CD4-positive, alpha-beta T cell treated with Interleukin-12 subunit alpha and Interleukin-12 subunit beta, for 1 hour (primary cell): ENCODE measurements at regions not wholly inside any gene's neighbourhood (a gene's known extent, or its start where the extent isn't known, plus 50 kb on each side); places are given as distances from the start of the nearest gene placed in this dataset.
"Not testable (repeated sequence)": the region's sequence is repeated elsewhere in the genome, so short reads cannot be mapped to it uniquely, and the experiment has no call there.

Experiments
- DNase-seq: peaks from one replicate; pipeline ENCODE4 v3.0.0-alpha.2; 2020

DNA sequence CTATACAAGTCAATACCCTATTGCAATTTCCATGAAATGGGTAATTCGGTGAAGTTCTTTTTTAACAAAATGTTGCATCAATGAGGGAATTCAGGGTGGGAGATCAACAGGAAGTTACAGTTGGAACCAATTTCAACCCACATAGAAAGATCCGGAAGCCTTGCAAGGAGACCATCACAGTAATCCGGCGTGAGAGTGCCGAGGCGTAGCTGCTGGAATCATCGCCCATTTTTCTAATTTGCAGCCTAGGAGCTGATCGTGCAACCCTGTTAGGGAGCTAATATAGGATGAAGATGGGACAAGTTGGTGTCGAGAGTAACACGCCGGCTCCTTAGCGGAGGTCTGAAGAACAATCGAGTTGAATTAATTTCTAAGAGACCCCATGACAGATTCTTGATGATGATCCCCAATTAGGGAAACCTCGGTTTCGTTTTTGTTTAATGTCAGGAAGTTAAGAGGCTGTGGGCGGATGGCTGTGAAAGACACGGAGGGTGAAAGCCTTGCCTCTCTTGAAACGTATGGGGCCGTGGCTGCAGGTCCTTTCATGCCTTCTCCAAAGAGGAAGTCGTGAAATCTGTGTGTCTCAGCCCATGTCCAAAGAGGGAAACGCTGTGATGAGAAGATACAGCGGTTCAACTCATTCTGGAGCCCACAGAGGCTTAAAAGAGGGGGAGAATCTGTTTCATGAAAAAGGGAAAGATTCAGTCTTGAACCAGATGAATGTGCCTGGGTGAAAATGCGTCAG, 51.2 kb upstream of the CARD11 start:
- peak; percentile 65 for DNase-seq

DNA sequence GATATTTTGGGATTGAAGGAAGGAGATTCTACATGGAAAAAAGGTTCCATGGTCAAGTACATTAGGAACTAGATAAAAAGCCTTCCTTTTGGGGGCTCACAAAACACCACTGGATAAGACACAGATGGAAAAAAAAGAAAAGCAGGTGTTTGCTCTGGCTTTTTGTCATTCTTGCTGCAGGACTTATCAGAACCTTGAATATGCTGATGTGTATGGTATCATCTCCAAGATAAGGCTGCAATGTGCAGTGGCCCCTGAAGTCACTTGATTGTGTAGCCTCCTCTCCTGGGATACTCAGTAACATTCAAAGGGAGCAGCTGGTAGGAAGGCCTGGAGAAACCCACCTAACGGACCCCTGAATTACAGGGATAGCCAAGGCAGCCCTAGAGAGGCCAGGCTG, 54.1 kb upstream of the CARD11 start:
- no peak for DNase-seq

DNA sequence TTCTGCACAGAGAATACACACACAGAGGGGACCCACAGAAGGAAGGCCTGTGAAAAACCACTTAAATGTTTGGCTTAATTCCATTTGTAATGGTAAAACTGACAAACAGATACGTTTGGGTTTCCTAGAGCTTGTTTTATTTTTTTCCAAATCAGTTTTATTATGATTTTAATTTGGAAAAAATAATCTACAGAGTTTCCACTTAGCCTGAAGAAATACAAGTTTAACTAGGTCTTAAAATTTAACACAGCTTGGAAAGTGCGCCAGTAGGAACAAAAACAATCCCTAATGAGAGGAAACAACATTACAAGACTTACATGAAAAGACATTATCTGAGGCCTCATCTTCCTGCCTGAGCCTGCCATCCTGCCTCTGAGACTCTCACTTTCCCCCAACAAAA, 58.5 kb upstream of the CARD11 start:
- no peak for DNase-seq

DNA sequence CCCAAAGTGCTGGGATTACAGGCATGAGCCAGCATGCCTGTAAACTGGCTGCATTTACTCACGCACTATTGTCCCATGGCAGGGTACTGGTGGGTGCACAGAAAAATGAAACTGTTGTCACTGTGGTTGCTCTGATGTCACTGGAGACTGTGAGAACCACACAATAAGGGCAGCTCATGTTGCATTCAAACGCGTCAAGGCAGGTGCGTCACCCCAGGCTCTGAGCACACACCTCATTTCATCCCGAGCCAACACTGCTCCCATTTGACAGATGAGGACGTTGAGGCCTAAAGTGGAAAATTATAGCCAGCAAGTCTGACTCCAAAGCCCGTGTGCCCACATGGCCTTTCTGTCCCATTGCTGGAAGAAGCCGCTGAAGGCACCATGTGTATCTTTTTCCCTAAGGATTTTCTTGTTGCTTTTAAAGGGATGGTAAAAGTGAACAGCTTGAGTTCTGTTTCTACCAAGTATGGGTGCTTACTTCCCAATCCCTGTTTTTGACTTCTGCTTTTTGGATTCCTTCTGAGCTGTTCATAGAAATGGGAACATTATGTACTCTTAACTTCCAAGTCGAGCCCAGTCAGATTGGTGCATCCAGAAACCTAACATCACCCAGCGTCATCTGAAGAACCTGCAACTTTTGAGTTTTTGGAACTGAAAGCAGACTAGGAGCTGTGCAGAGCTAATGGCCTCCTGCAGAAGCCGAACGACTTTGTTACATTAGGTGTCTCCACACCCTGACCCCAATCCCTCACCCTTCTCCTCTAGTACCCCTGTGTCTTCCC, 60.1 kb upstream of the CARD11 start:
- no peak for DNase-seq

DNA sequence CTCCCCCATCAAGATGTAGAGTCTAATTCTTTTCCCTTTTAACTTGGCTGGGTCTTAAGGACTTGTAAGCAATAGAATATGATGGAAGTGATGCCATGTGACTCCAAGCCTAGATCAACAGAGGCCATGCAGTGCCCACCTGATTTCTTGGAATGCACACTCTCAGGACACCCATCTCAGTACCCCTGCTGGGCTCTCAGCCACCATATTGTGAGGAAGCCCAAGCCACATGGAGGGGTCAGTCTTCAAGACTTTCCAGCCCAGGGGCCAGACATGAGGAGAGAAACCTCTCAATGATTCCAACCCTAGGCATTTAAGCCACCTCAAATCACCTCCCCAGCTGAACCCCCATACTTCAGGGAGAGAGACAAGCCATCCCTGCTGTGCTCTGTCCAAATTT, 62.2 kb upstream of the CARD11 start:
- DNase-seq, result no peak

DNA sequence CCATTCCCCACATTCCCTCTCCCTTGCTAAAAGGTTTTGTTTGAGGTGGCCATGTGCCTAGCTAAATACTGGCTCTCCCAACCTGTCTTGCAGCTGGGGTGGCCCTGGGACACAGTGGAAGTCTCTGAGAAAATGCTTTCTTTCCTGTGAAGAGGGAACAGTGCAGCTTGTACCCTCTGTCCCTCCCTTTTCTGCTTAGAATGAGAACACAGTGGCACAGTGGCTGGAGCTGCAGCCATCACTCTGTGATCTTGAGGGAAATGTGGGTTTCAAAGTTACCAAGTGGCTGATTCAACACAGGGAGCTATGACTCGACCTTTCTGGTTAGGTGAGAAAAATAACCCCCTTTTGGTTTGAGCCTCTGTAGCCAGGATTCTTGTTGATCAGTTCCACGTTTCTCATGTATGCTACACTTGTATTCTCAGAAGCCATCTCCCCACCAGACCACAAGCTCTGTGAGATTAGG, 62.7 kb upstream of the CARD11 start:
- no peak for DNase-seq

DNA sequence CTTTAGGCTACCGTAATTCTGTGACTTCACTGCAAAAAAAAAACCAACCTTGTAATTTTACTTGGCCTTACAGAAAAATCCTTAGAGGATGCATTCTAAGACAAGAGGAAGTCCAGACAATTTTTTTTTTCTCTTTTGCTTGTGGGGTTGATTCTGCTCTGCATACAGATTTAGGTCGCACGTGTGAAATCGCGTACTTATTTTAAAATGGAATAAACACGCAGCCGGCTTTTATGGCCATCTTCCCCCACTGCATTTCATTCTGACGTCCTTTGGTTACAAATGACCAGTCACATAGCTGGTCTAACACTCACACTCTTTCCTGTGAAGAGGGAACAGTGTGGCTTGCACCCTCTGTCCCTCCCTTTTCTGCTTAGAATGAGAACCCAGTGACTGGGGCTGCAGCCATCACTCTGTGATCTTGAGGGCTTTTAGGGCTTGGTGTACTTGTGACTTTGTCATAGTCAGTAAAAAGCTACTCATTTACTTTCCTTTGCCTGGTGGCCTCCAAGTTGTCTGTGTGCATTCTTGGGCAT, 63.6 kb upstream of the CARD11 start:
- DNase-seq, result no peak

DNA sequence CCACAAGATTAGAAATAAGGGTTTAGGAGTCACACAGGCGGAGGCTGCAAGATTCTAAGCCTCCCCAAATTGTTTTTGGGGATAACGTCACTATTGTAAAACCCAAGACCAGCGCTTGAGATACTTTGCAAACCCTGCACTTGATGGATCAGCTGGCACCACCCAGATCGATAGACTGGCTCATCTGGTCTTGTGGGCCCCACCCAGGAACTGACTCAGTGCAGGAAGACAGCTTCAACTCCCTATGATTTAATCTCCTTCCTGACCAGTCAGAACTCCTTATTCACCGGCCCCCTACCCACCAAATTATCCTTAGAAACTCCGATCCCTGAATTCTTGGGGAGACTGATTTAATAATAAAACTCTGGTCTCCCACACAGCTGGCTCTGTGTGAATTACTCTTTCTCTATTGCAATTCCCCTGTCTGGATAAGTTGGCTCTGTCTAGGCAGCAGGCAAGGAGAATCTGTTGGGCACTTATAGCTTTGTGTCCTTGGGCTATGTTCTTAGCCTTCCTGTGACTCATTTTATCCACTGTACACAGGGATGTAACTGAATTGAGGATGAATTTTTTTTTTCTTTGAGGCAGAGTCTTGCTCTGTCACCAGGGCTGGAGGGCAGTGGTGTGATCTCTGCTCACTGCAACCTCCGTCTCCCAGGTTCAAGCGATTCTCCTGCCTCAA, 64.4 kb upstream of the CARD11 start:
- no peak for DNase-seq

DNA sequence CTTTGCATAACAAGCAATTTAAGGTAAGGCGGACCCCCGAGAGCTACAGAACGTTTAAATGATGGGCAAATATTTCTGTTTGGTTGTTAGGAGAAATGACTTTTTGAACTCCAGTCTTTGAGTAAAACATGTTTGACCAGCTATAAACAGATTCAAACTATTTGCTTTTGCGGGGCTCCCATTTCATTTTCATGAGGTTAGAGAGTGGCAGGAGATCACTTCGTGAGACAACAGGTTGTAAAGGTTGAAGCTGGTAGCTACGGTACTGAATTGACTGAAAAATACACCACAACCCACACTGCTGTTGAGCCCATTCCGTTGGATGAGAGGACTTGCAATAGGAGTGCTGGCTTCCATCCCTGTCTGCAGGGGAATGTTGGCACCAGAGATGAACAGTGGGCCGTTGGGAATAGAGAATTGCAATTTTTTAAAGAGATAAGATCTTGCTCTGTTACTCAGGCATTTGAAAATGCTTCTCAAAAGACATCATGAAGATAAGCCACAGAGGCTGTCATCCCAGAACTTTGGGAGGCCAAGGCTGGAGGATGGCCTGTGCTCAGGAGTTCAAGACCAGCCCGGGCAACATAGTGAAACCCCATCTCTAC, 65.7 kb upstream of the CARD11 start:
- no peak for DNase-seq

DNA sequence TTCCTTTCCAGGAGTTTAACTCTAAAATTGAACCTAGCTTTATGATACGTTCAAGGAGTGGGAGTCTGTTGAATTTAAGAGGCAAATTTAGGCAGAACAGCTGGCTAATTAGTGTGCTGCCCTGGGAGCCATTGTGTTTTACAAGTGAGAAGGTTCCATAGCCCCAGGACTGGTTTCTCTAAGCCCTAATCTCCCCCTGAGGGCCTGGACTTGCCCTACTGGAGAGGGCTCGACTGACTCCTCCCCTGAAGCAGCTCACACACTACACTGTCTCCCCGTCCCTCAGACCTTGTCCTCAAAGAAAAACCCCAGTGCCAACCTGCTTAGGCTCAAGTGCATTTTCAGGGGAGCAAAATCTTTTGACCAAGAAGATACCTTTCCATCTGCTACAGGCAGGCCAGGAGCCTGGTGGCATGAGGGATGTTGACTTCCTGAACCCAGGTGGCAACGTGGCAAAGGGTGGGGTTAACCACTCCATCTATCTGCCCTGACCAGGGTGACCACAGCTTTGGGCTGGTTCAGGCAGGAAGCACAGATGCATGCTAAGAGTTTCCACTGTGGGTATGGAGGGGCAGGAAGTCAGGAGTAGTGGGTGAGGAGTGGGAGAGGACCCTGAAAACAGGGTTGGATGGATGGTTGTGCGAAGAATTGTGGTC, 68.9 kb upstream of the CARD11 start:
- peak; percentile 30 for DNase-seq

DNA sequence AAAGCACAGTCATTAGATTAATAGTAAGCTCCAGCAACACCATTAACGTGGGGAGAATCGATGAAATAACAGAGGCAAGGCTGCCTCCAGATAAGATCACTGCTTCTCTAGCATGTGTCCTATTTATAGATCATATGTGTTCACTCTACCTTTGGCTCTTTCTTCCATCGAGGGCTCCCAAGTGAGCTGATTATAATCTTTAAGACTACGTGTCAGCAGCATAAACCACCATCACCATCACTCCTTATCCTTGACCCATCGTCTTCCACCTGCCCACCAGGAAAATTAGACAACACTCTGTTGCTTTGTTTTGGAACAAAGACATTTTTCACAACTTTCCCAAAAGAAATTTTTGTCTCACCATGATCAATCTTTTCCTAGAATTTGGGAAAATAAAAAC, 71.2 kb upstream of the CARD11 start:
- no peak for DNase-seq

DNA sequence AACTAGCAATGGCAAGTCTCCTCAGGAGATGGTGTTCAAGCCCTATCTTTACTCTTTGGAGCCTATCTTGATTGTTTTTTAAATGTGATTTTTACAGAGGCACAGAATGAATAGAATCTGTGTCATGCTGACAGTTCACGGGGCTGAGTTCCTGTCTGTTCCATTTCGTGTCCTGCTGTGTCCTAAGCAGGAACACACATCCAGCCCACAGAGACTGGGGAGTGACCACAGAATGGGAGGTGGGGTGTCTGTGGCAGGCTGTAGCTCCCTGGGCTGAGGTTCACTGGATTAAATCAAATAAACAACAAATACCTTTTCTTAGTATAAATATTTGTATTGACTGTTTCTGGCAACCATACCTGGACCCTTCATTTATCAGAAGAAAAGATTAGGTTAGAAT, 73.4 kb upstream of the CARD11 start:
- DNase-seq, result no peak

DNA sequence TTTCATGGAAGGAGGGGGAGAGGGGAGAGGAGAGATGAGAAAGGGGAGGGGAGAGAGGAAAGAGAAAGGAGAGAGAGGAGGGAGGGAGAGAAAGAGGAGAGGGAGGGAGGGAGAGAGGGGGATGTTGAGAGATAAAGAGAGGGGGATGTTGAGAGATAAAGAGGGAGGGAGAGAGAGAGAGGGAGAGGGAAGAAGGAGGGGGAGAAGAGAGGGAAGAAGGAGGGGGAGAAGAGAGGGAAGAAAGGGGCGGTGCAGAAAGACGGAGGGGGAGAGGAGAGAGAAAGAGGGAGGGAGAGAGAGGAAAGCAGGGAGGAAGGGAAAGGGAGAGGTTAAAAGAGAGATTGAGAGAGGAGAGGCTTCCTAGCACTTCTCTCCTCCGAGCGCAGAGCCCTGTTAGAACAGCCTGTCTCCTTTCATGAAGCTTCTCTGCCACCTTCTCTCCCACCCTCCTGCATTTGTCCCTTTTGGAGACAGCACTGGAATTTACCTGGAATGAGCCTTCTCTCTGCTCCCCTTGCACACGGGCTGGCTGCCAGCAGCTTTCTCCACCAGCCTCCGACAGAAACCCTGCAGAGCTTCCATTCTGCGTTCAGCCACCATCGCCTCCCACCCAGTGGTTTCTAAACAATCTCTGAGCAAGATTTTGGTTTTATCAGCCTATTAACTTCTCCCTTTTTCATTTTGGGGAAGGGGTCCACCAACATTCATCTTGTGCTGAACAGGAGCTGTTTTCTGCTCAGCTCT, 74.0 kb upstream of the CARD11 start:
- DNase-seq, result no peak

DNA sequence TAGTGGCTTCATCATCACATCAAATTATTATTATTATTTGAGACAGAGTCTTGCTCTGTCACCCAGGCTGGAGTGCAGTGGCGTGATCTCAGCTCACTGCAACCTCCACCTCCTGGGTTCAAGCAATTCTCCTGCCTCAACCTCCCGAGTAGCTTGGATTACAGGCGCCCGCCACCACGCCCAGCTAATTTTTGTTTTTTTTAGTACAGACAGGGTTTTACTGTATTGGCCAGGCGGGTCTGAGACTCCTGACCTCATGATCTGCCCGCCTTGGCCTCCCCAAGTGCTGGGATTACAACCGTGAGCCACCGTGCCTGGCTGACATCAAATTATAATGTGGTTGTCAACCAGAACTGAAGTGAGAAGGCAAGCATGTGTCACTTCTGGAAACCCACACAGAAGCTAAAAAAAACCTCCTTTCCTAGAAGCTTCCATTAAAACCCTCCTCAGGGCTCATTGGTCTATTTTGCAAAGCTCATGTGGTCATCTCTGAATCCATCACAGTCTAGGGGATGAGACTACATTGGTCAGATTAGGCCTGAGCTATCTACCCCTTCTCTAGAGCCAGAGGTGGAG, 75.8 kb upstream of the CARD11 start:
- DNase-seq, result not testable (repeated sequence)

DNA sequence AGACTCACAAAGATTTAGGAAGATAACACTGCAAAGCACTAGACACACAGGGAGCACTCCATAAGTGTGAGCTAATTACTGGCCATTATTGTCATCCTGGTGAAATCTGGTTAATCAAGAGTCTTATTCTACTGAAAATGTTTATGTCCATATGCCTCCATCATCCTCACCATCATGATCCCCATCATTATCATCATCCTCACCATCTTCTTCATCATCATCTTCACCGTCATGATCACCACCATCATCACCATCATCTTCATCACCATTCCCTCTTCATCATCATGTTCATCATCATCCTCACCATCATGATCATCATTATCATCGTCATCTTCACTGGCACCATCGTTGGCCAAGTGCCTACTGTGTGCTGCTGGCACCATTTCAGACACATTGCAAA, 76.3 kb upstream of the CARD11 start:
- no peak for DNase-seq

DNA sequence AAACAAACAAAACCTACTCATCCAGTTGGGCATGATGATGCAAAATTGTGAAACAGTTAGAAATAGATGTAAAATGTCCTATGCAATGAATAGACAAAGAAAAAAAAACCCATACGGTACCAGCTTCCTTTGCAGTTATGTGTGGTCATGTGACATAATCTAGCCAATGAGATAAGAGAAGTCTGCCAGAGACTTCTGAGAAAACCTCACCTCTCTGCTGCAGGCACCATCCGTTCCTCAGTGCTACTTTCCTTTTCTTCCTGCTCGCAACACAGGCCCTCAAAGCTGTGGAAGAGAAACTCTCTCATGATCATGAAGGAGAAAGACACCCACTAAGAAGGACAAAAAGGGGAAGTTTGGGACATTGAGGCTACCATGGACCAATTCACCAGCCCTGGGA, 76.8 kb upstream of the CARD11 start:
- peak; percentile 63 for DNase-seq

DNA sequence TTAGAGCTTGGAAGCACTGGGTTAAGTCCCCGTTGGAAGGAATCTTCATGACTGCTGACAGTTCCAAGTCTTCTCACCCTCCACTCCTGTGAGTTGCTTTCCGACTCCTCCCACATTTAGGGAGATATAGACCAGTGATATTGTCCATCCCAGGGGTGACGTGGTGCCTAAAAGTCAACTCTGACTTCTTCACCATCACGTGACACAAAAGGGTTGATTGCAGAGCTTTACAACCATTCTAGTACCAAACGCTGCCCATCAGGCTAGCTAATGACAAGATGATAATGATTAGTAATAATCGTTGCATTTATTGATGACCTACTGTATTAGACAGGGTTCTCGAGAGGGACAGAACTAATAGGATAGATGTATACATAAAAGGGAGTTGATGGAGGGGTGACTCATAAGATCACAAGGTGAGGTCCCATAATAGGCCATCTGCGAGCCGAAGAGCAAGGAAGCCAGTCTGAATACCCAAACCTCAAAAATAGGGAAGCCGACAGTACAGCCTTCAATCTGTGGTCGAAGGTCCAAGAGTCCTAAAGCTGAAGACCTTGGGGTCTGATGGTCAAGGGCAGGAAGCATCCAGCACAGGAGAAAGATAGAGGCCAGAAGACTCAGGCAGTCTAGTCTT, 85.3 kb upstream of the CARD11 start:
- no peak for DNase-seq

DNA sequence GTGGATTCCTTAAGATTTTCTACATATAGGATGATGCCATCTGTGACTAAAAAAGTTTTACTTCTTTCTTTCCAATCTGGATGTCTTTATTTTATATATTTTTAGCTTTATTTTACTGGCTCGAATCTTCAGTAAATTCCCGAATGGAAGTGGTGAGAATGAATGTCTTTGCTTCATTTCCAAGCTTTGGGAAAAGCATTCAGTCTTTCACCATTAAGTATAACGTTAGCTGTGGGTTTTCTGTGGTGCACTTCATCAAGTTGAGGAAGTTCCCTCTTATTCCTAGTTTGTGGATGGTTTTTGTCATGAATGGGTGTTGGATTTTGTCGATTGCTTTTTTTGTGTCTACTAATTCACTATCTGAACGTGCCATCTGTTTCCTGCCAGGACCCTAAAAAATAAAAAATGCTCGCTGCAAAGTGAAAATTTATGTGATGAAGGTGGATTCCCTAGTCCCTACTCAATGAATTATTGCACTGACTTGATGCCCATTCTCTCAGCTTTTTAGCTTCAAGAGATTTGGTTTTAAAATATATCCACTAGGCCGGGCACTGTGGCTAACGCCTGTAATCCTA, 90.2 kb upstream of the CARD11 start:
- no peak for DNase-seq

DNA sequence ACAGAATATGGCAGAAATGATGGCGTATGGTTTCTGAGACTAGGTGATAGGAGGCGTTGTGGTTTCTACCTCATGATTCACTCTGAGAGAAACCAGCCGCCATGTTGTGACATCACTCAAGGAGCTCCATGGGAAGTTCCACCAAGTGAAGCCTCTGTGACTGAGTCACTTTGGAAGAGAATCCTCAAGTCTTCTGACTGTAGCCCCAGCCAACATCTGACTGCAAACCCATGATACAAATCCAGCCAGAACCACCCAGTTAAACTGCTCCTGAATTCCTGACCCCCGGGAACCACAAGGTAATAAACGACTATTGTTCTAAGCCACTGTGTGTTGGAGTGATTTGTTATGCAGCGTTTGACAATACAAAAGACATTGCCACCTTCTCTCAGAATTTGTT, 91.1 kb upstream of the CARD11 start:
- no peak for DNase-seq

DNA sequence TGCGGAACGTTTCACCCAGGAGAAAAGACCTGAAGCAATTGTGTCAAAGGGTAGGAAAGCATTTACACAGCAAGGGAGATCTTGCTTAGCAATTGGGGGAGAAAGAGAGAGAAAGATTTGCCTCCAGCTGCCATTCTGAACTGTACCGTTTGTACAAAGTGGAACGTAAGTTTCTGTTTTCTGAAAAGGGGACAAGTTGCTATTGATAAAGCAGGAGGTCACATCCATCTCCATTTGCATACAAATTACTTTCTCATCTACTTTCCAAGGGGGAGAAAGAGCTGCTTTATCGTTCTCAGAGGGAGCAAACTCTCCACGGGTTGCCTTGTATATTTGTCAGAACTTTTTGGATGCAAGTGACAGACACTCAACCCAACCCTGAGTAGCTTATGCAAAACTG, 92.0 kb upstream of the CARD11 start:
- DNase-seq, result no peak

DNA sequence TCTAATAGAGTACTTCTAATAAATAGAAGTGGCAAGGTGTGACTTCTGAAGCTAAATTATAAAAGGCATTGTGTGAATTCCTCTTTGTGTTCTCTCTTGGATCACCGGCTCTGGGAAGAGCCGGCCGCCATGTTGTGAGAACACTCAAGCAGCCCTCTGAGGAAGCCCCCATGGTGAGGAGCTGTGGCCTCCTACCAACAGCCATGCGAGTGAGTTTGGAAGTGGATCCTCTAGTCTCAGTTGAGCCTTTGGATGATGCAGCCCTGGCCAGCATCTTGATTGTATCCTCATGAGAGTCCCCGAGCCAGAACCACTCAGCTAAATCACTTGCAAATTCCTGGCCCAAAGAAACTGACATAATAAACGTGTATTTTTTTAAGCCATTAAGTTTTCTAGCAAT, 94.5 kb upstream of the CARD11 start:
- DNase-seq, result no peak
